ENCODE measurements at regions not wholly inside any gene's neighbourhood (a gene's known extent, or its start where the extent isn't known, plus 50 kb on each side); places are given as distances from the start of the nearest gene placed in this dataset.

DNA sequence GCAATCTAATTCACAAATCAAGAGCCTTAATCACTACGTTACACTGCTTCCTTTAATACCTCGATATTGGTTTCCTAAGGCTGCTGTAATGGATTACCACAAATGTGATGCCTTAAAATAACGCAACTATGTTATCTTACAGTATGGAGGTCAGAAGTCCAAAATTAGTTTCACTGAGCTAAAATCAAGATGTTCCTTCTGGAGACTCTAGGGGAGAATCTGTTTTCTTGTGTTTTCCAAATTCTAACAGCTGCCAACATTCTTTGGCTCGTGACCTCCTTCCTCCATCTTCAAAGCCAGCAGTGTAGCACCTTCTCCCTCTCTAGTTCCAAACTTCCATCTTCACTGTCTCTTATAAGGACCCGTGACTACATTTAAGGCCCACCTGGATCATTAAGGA lies 335.0 kb upstream of the NFIA start:
- TF ChIP-seq, protein P1, sequence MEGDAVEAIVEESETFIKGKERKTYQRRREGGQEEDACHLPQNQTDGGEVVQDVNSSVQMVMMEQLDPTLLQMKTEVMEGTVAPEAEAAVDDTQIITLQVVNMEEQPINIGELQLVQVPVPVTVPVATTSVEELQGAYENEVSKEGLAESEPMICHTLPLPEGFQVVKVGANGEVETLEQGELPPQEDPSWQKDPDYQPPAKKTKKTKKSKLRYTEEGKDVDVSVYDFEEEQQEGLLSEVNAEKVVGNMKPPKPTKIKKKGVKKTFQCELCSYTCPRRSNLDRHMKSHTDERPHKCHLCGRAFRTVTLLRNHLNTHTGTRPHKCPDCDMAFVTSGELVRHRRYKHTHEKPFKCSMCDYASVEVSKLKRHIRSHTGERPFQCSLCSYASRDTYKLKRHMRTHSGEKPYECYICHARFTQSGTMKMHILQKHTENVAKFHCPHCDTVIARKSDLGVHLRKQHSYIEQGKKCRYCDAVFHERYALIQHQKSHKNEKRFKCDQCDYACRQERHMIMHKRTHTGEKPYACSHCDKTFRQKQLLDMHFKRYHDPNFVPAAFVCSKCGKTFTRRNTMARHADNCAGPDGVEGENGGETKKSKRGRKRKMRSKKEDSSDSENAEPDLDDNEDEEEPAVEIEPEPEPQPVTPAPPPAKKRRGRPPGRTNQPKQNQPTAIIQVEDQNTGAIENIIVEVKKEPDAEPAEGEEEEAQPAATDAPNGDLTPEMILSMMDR (IDR thresholded peaks at IDR 0.05) = no peak
- TF ChIP-seq ZFX (IDR thresholded peaks at IDR 0.05; ENCODE audit: borderline replicate concordance) = no peak
- no peak overlapping the region for H3K27ac ChIP-seq

DNA sequence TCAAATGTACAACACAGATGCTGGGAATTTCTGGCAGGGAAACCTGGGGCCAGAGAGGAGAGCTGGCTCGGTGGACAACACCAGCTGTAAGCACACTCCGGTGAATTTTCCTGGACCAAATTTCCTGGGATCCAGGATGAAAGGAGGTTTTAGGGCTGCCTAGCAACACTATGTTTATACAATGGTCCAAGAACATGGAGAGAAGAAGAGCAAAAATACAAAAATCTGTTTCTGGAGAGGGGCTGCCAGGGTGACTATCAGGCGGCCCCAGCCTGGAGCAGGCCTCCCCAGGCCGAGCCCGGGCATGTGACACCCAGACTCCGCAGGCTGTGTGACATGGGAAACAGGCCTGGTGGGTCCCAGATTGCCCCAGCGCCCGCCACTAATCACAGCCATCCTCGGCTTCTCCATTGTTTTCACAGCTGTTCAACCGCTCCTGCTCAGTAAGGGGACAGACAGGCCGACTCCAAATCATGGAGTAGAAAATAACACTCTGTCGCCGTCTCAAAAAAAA lies 336.0 kb upstream of the NFIA start:
- no peak for TF ChIP-seq ZFX (IDR thresholded peaks at IDR 0.05; ENCODE audit: borderline replicate concordance)
- TF ChIP-seq, protein P1 (IDR thresholded peaks at IDR 0.05) = no peak
- no peak overlapping the region for H3K27ac ChIP-seq

DNA sequence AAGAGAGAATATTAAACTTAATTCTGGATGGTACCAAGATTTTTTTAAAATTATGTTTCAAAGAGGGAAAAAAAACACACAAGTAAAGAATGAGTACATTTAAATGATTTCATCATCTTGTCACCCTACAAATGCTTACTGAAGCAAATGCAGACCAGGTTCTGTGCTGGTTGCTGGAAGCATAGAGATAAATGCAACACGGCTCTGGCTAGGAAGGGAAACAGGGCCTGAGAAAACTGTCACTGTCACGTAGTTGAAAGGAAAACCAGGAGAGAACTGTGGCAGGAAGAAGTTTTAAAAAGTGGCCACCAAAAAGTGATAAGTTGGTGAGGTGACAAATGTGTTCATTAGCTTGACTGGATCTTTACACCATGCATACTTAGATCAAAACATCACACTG lies 336.9 kb upstream of the NFIA start:
- TF ChIP-seq, protein P1 (IDR thresholded peaks at IDR 0.05) = no peak
- no peak for TF ChIP-seq ZFX (IDR thresholded peaks at IDR 0.05; ENCODE audit: borderline replicate concordance)
- H3K27ac ChIP-seq = no peak overlapping the region

DNA sequence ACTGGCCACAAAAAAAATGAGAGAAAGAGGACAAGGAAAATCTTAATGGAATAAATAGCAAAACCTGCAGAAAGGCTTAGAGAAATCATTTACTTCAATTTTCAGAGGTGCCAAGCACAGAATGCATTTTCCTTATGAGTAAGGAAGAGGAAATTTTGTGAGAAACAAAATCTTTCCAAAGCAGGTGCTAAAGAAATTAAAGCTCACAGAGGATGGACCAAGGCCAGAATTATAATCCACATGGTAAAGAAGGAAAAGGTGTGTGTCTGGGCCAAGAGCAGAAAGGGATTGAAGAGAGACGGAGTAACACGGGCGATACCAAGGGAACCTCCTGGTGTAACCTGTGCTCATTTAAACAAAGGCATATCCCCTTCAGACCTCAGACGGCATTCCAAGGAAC lies 340.0 kb upstream of the NFIA start:
- H3K27ac ChIP-seq = no peak overlapping the region
- no peak for TF ChIP-seq ZFX (IDR thresholded peaks at IDR 0.05; ENCODE audit: borderline replicate concordance)
- TF ChIP-seq, protein P1 (IDR thresholded peaks at IDR 0.05) = no peak

DNA sequence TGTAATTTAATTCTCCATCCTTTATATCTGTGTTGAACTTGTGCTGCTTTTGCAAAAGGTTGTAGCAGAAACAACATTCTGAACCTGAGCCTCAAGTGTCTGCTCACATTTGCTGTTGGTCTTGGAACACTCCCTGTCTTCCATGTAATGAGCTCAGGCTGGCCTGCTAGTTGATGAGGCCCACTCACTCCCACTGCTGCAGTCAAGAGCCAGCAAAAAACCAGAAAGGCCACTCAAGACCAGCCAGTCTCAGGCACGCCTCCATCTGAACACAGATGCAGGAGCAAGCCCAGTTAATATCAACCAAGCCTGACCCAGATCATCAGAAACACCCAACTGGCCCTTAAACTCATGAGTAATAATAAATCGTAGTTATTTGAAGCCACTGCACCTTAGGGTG lies 342.2 kb upstream of the NFIA start:
- TF ChIP-seq, protein P1 (IDR thresholded peaks at IDR 0.05) = no peak
- no peak for TF ChIP-seq ZFX (IDR thresholded peaks at IDR 0.05; ENCODE audit: borderline replicate concordance)

DNA sequence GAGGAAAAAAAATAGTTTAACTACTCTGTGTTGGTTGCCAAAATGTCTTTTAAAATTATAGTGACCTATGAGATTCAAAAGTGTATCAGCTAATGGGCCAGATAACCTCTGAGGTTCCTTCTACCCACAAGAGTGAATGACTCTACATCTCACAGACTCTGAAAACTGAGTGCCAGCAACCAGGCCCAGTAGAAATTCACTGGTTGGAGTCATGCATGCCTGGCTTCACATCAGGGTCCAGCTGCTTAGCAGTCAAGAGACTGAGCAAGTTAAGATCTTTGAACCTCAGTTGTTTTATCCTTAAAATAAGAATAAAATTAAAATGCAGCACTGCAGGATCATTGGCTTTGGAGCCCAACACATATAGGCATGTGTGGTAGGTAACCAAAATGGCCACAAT lies 342.6 kb upstream of the NFIA start:
- no peak for TF ChIP-seq ZFX (IDR thresholded peaks at IDR 0.05; ENCODE audit: borderline replicate concordance)
- TF ChIP-seq, protein P1 (IDR thresholded peaks at IDR 0.05) = no peak
- no peak overlapping the region for H3K27ac ChIP-seq

More for the DNA sequence above, 342.2 kb upstream of the NFIA start:
- H3K27ac ChIP-seq = no peak overlapping the region

DNA sequence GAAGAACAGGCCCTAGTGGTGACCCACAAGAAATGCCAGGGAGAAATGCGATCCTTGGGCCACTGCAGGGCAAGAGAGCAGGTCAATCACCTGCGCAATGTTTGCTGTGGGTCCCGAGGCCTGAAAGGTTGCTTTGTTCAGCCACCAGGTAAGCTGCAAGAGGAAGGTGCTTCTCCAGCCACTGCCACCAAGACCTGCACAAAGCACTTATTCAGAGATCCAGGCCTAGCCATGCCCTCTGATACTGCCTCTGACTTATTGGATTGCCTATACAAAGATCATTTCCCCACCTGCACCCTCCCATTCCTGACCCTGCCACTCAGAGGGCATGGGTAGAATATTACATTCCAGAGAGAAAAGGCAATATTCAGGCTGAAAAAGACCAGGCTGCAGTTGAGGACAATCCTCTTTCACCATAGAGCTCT lies 349.4 kb upstream of the NFIA start:
- H3K27ac ChIP-seq = no peak overlapping the region
- no peak for TF ChIP-seq ZFX (IDR thresholded peaks at IDR 0.05; ENCODE audit: borderline replicate concordance)
- TF ChIP-seq, protein P1 (IDR thresholded peaks at IDR 0.05) = no peak
